Caco-2 (cell line): ENCODE measurements at regions not wholly inside any gene's neighbourhood (a gene's known extent, or its start where the extent isn't known, plus 50 kb on each side); places are given as distances from the start of the nearest gene placed in this dataset.

ENCODE experiments used
- BruUV-seq: library from RNA; stranded (reverse); fragments of 400-500 nt; replicated peaks from 2 replicates; lab custom pipeline; 2021; lab: Mats Ljungman, UMichigan
- CTCF ChIA-PET: fragments of 300-600 bp; sonication (Branson Sonifier 250); formaldehyde crosslinking; loops from one replicate; lab custom pipeline; 2022; ENCODE audit warnings: antibody characterized with exemption; lab: Charles Lee
- POLR2A ChIA-PET: fragments of 300-600 bp; sonication (Branson Sonifier 250); formaldehyde crosslinking; loops from one replicate; lab custom pipeline; 2022; ENCODE audit warnings: antibody characterized with exemption; lab: Charles Lee
- DNase-seq, 2 experiments: peaks; one replicate each; pipeline versions ENCODE4 v3.0.0 to v3.0.0-alpha.2; 2020 to 2022
- H3K27me3 ChIP-seq: replicated peaks from 2 replicates; pipeline ENCODE4 v1.6.0; 2011; ENCODE audit warnings: low read length; ENCODE audit not compliant: control insufficient read depth, insufficient read depth
- H3K36me3 ChIP-seq: 2 replicates; pipeline ENCODE4 v1.5.1; 2011; ENCODE audit warnings: low read length; ENCODE audit not compliant: control insufficient read depth, insufficient read depth
- H3K4me1 ChIP-seq: fragments of 250-450 bp; sonication (Bioruptor Pico); 2 replicates; pipeline ENCODE4 v1.5.1; 2020; ENCODE audit warnings: mild to moderate bottlenecking
- H3K4me3 ChIP-seq: 2 replicates; pipeline ENCODE4 v1.5.1; 2011; ENCODE audit warnings: low read depth, mild to moderate bottlenecking, control low read depth, low read length
- H3K9me3 ChIP-seq: fragments of 250-450 bp; sonication (Bioruptor Pico); 2 replicates; pipeline ENCODE4 v1.5.1; 2020; ENCODE audit warnings: mild to moderate bottlenecking, moderate library complexity
- H3K27ac Mint-ChIP-seq: one replicate; pipeline ENCODE4 v1.8.0; 2022; ENCODE audit warnings: mixed read lengths; ENCODE audit not compliant: unreplicated experiment
- H3K27me3 Mint-ChIP-seq: one replicate; pipeline ENCODE4 v1.8.0; 2022; ENCODE audit warnings: mixed read lengths; ENCODE audit not compliant: insufficient read depth, unreplicated experiment
- H3K36me3 Mint-ChIP-seq: one replicate; pipeline ENCODE4 v1.8.0; 2022; ENCODE audit warnings: mild to moderate bottlenecking, mixed read lengths; ENCODE audit not compliant: insufficient read depth, unreplicated experiment
- H3K4me1 Mint-ChIP-seq: one replicate; pipeline ENCODE4 v1.8.0; 2022; ENCODE audit warnings: low read depth, mixed read lengths; ENCODE audit not compliant: unreplicated experiment
- H3K4me3 Mint-ChIP-seq: one replicate; pipeline ENCODE4 v1.8.0; 2022; ENCODE audit warnings: mild to moderate bottlenecking, moderate library complexity, mixed read lengths; ENCODE audit not compliant: unreplicated experiment
- H3K9me3 Mint-ChIP-seq: one replicate; pipeline ENCODE4 v1.8.0; 2022; ENCODE audit warnings: mixed read lengths; ENCODE audit not compliant: unreplicated experiment
- intact Hi-C: fragments of 100-400 bp; cut with micrococcal nuclease; formaldehyde crosslinking; loops from one replicate; pipeline ENCODE4 v1.10.0; 2022; ENCODE audit not compliant: unreplicated experiment
- TF ChIP-seq, protein P1 (sequence below), 2 experiments: fragments of 200-600 bp in 1 of 2; IDR thresholded peaks; 1 replicate in 1 of 2; 2 replicates in 1 of 2; pipeline versions ENCODE4 v1.5.1 to v1.8.0; 2011 to 2022; ENCODE audit warnings: antibody characterized with exemption in 1 of 2, control low read depth in 1 of 2, inconsistent platforms in 1 of 2, low read depth in 1 of 2, low read length in 1 of 2, mild to moderate bottlenecking in 1 of 2, moderate library complexity in 1 of 2; ENCODE audit not compliant: insufficient read depth in 1 of 2, severe bottlenecking in 1 of 2, unreplicated experiment in 1 of 2

DNA sequence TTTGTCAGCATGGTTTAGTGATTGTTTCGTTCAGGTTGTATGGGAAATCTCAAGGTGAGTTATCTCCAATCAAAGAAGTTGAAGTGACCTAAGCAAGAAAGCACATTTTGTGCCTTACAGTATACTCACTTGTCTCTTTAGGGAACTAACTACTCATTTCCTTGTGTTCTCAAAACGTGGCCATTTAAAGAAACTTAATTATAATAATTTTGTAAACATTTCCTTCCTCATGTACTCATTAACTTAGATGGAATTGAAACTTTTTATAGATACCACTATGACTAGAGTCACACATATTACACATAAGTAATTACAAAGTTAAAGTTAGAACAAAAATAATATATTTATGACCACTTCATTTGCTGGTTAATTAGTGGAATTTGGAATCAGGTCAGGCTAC is 552.6 kb downstream of the MRPL39 start:
- ChIA-PET CTCF (no interaction called here), POLR2A (no interaction called here)
- H3K9me3 ChIP-seq: no peaks in the 10 kb centered on the region
- intact Hi-C loops: no loop called here
- no TSS peak for BruUV-seq
- no peaks in the 10 kb centered on the region for H3K4me1 ChIP-seq
- no peaks in the 10 kb centered on the region for H3K36me3 Mint-ChIP-seq
- no peaks in the 10 kb centered on the region for H3K36me3 ChIP-seq
- no peak overlapping the region for H3K27ac Mint-ChIP-seq
- no peak overlapping the region for H3K4me3 Mint-ChIP-seq
- no peak overlapping the region for H3K4me3 ChIP-seq
- no peaks in the 10 kb centered on the region for H3K9me3 Mint-ChIP-seq
- no peaks in the 10 kb centered on the region for H3K27me3 ChIP-seq
- no peak for DNase-seq
- no peaks in the 10 kb centered on the region for H3K4me1 Mint-ChIP-seq
- H3K27me3 Mint-ChIP-seq: no peaks in the 10 kb centered on the region
- TF ChIP-seq, protein P1, sequence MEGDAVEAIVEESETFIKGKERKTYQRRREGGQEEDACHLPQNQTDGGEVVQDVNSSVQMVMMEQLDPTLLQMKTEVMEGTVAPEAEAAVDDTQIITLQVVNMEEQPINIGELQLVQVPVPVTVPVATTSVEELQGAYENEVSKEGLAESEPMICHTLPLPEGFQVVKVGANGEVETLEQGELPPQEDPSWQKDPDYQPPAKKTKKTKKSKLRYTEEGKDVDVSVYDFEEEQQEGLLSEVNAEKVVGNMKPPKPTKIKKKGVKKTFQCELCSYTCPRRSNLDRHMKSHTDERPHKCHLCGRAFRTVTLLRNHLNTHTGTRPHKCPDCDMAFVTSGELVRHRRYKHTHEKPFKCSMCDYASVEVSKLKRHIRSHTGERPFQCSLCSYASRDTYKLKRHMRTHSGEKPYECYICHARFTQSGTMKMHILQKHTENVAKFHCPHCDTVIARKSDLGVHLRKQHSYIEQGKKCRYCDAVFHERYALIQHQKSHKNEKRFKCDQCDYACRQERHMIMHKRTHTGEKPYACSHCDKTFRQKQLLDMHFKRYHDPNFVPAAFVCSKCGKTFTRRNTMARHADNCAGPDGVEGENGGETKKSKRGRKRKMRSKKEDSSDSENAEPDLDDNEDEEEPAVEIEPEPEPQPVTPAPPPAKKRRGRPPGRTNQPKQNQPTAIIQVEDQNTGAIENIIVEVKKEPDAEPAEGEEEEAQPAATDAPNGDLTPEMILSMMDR (IDR thresholded peaks at IDR 0.05; ENCODE audit: insufficient read depth in 1 of 2, low read depth in 1 of 2, low read length in 1 of 2, severe bottlenecking in 1 of 2, unreplicated experiment in 1 of 2): no peak

DNA sequence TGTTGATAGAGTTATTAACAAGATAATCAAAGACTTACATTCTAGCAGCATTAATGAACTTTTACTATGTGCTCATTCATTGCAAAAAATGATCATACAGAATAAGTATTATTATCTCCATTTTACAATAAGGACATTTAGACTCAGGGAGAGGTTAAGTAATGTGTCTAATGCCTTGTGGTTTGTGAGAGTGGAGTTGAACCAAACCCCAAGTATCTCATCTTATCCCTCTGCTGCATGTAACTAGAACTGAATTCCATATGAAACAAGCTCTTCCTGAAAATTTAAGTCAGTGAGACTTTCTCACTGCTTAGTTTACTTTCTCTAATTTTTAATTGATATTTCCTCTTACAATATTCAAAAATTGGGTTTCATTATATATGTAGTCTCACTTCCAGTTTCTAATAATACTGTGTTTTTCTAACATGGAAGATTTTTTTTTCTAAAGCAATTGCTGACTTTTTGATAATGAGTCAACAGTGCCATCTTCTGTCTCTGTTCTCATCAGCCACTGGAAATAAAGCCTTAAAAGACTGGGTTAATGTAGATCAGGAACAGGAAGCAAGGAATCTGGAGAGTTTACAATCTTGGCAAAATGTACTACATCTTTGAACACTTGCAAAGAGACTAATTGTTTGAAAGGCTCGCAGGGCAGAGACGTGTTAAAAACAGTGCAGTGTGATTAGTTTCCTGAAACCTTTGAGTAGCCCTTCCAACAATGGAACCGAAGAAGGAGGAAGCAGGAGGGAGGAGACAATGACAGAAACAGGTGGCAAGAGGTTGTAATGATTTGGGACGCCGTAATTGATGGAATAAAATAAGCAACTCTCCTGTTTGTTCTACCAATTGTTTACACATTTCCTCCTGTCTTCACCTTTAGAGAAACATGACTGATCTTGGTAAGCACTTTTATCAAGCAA is 567.6 kb downstream of the MRPL39 start:
- ChIA-PET POLR2A (no interaction called here), CTCF (no interaction called here)
- Mint-ChIP-seq H3K27me3 (no peaks in the 10 kb centered on the region), H3K27ac (no peak overlapping the region), H3K36me3 (no peaks in the 10 kb centered on the region), H3K9me3 (no peaks in the 10 kb centered on the region), H3K4me1 (no peaks in the 10 kb centered on the region), H3K4me3 (peak overlapping the region; percentile 60)
- no peaks in the 10 kb centered on the region for H3K9me3 ChIP-seq
- H3K36me3 ChIP-seq: no peaks in the 10 kb centered on the region
- intact Hi-C loops: loop anchor here (1.0 to 10.0 kb wide), 3 partner anchors 143 to 527 kb away; no protein-coding TSS in a partner anchor
- peak in 1 of 2 experiments; percentile 1 for DNase-seq
- TF ChIP-seq, protein P1 (IDR thresholded peaks at IDR 0.05; ENCODE audit: insufficient read depth in 1 of 2, low read depth in 1 of 2, low read length in 1 of 2, severe bottlenecking in 1 of 2, unreplicated experiment in 1 of 2): no peak
- no peaks in the 10 kb centered on the region for H3K4me1 ChIP-seq
- no TSS peak for BruUV-seq
- no peak overlapping the region for H3K4me3 ChIP-seq
- H3K27me3 ChIP-seq: no peaks in the 10 kb centered on the region

DNA sequence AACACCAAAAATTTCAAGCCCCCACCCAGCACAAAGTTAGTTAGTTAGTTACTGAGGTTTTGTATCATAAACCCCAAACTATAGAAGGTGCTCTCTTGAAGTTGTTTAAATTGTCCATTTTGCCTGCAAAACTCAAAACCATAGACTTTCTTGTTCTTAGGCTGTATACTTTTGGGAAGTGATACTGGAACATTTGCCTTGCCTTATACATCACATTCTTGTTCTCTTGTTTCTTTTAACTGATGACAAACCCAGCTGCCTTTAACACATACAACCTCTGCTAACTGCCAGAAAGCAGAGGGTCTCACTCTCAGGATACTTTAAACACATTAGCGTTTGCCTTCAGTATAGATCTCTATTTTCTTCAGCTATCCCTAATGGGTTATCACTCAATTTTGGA is 570.5 kb downstream of the MRPL39 start:
- Mint-ChIP-seq H3K9me3 (no peaks in the 10 kb centered on the region), H3K27ac (no peak overlapping the region), H3K27me3 (peaks cover under 1% of the 10 kb centered on the region), H3K4me3 (no peak overlapping the region), H3K36me3 (no peaks in the 10 kb centered on the region), H3K4me1 (no peaks in the 10 kb centered on the region)
- ChIA-PET POLR2A (no interaction called here), CTCF (no interaction called here)
- no peaks in the 10 kb centered on the region for H3K4me1 ChIP-seq
- no TSS peak for BruUV-seq
- no peak for DNase-seq
- TF ChIP-seq, protein P1 (IDR thresholded peaks at IDR 0.05; ENCODE audit: insufficient read depth in 1 of 2, low read depth in 1 of 2, low read length in 1 of 2, severe bottlenecking in 1 of 2, unreplicated experiment in 1 of 2): no peak
- H3K27me3 ChIP-seq: no peaks in the 10 kb centered on the region
- H3K36me3 ChIP-seq: no peaks in the 10 kb centered on the region
- H3K9me3 ChIP-seq: no peaks in the 10 kb centered on the region
- H3K4me3 ChIP-seq: no peak overlapping the region
- intact Hi-C loops: loop anchor here (5.0 kb wide), 1 partner anchor 524 kb away; no protein-coding TSS in a partner anchor
